NCI-H1105 treated with DMSO at 0.1 percent for 48 hours (cell line): ENCODE measurements at regions not wholly inside any gene's neighbourhood (a gene's known extent, or its start where the extent isn't known, plus 50 kb on each side); places are given as distances from the start of the nearest gene placed in this dataset.
"Not testable (repeated sequence)": the region's sequence is repeated elsewhere in the genome, so short reads cannot be mapped to it uniquely, and the experiment has no call there.

ENCODE experiments used
- DNase-seq: peaks from one replicate; lab custom pipeline; 2025; lab: John Stamatoyannopoulos, UW

GRCh38 chr6:78231002-78231401 lies 578.2 kb downstream of the MEI4 start:
- no peak for DNase-seq

- peak; percentile 29 for DNase-seq
These were observed 590.7 kb downstream of the MEI4 start for GRCh38 chr6:78243519-78243918.

DNA sequence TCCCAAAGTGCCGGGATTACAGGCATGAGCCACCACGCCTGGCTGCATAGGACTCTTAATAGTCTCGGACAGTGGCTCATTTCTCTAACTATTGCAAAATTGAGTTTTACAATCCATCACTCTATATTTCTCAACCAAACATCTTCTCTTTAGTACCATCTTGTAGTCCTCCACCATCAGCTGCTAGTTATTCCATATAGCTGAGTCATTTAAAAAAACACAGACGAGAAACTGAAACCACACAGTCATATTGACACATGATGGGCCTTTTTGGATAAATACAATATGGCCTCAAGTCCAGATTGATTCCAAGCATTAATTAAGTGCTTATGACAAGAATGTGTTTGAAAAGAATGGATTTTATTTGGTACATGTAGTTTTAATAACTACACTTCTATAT lies 599.1 kb downstream of the MEI4 start:
- no peak for DNase-seq

GRCh38 chr6:78253618-78254017 lies 600.8 kb downstream of the MEI4 start:
- DNase-seq, result no peak

- DNase-seq, result no peak
These were observed 607.1 kb downstream of the MEI4 start for GRCh38 chr6:78259935-78260334.

DNA sequence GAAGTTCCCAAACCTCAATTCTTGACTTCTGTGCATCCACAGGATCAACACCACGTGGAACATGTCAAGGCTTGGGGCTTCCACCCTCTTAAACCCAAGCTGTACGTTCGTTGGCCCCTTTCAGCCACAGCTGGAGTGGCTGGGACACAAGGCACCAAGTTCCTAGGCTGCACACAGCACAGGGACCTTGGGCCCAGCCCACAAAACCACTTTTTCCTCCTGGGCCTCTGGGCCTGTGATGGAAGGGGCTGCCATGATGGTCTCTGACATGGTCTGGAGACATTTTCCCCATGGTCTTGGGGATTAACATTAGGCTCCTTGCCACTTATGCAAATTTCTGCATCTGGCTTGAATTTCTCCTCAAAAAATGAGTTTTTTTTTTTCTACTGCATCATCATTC lies 606.9 kb upstream of the IRAK1BP1 start:
- not testable (repeated sequence) for DNase-seq

DNA sequence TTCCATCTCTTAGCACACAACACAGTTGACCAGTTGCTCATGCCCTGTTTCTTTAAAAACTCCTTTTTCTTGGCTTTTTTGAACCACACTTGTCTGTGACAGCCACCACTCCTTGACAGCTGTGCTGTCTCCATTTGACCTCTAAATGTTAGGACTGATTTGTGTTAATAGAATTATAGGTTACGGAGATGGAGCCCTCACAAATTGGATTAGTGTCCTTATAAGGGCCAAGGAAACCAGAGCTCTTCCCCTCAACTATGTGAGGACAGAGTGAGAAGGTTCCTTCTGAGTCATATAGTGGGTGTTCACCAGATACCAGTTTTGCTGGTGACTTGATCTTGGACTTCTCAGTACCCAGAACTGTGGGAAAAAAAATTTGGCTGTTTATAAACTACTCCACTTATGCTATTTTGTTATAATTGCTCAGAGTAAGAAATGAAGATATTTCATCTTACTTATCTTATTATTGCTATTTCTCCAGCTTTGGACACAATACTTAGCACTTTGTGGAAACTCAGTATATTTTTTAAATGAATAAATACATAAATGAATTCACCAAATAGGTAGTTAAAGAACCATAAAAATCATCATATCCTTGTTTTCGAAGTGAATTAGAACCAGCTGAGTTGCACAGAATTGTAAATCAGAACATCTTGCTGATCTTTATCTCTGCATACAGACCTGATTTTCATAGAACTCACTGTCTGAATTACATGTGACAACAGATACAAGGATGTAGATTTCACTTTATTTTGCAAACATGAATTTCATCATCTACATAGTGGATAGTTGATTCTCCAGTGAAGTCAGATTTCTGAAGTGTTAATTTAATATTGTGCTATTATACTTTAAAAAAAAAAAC lies 598.5 kb upstream of the IRAK1BP1 start:
- no peak for DNase-seq

GRCh38 chr6:78300885-78301284 lies 566.5 kb upstream of the IRAK1BP1 start:
- no peak for DNase-seq

DNA sequence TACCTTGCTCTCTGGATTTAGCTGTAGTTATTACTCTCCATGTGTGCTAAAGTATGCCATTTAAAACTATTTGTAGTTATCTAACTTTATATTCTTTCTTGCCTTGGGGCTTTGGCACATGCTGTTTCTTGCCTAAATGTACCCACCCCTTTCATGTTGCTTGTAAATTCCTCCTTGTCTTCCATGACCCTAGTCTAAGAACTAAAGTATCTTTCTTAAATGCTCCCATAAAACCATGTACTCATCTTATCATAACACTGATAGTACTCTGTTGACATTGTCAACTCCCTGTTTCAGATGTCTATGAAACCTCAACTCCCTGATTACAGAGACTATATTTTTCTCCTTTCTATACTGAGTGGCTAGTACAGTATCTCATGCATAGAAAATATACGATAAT lies 564.9 kb upstream of the IRAK1BP1 start:
- no peak for DNase-seq

DNA sequence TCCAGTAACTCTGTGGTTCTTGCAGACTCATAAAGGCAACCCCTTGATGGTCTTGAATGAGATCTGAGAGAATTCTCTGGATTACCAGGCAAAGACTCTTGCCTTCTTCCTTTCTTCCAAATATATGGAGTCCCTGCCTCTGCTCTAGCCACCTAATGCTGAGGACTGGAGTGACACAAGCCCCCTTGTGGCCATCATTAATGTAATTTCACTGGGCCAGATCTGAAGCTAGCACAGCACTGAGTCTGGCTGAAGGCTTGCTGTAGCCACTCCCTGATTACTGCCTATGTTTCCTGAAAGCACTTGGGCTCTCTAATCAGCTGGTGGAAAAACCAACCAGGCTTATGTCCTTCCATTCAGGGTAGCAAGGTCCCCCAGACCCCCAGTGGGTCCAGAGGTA lies 559.3 kb upstream of the IRAK1BP1 start:
- no peak for DNase-seq

DNA sequence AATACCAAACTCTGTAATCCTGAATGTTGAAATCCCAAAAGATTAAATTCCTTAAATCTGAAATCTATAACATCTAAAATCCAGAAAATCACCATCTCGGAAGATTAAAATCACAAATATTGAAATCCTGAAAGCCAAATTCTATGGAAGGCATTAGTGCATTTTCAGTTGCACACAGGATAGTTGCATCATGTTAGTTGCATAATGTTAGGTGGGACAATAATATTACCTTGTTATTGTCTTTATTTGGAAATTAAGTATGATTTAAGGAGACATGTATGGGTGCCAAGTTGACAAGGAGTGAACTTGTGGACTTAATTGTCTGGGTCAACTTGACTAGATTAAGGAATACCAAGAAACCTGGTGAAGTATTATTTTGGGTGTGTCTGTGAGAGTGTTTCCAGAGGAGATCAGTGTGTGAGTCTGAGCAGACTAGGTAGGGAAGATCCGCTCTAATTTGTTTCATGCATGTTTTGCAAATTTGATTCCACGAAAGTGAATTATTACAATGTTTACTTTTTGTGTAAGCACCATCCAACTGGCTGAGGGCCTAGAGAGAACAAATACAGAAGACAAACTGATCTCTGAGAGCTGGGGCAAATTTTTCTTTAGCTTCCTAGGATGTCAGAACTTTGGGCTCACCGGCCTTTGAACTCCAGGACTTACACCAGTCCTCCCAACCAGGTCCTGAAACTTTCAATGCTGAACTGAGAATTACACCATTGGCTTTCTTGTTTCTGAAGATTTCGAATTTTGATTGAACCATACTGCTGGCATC lies 545.1 kb upstream of the IRAK1BP1 start:
- DNase-seq, result no peak

- no peak for DNase-seq
These were observed 543.1 kb upstream of the IRAK1BP1 start for GRCh38 chr6:78324213-78324612.

DNA sequence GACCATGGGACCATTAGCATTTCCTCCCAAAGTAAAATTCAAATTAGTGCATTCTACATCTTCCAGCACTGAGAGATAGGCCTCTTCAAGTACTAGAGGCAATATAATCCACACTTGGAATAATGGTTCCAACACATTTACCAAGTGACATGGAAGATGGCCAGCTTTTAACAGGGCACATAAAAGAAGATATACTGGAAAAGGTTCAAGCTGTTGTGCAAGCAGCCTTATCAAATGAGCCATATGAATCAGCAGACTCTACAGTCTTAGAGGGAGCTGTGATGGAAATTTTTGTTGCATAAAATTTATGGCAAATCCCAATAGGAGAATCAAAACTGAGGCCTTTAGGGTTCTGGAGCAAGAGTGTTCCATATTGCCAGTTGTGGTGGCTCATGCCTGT lies 526.6 kb upstream of the IRAK1BP1 start:
- DNase-seq, result no peak

DNA sequence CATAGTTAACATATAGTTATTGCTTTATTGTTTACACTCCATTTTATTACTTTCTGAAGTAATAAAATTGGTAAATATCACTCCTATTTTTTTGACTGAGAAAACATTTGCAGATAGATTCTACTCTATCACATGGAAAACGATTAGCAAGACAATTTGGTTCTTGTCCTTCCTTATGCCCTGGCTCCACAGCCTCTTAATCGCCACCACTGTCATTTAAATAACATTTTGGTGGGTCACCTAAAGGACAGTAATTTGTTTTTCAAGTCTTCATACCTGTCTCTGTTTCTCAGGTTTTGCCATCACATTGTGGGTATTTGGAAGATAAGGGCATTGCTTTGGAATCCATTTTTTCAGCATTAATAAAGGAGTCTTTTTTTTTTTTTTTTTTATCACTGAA lies 521.5 kb upstream of the IRAK1BP1 start:
- no peak for DNase-seq

DNA sequence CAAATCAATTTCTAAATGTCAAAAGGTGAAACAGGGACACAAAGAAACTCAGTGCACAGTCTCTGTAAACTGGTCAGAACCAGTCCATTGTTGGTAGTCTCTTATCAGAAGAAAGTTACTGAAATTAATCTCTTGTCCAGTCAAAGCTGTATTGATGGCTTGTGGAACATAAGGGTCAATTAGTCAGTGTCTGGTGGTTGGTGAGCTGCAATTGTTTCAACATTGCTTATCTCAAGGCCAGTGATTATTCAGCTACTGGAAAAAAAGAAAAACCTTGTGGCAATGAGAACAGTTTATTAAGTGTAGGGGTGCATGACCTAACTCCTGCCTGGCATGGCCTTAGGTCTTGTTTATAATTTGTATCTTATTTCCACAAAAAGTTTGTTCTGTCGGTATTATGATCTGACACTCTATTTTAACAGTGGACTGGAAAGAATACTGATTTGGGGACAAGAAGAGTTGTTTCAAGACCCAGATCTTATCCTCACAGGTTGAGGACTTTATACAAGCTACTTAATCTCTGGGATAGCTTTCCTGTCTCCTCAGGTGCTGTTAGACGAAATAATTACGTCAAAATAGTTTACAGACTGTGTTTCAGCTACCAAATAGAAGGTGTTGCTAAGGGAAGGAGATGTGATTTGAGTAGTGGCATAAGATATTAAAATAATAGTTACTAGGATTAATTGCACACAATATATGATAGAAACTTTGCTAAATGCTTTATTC lies 520.0 kb upstream of the IRAK1BP1 start:
- no peak for DNase-seq

GRCh38 chr6:78353040-78353439 lies 514.3 kb upstream of the IRAK1BP1 start:
- no peak for DNase-seq

GRCh38 chr6:78363688-78364087 lies 503.7 kb upstream of the IRAK1BP1 start:
- no peak for DNase-seq

DNA sequence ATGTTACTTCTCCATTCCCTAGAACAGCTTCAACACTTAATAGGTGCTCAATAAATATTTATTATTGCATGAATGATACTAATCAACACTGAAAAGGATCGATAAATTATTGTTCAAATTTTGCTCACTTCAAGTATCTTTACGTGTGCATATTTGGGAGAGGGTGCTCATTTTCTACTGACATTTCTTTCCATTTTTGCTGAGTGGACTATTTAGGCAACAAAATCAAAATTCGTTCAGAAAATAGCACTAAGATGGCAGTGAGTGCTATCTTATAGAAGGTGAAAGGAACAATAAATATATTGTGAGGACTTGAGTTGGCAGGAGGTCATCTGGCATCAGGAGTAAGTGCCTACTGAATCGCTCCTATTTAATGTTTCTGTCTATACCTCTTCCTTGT lies 501.9 kb upstream of the IRAK1BP1 start:
- no peak for DNase-seq

DNA sequence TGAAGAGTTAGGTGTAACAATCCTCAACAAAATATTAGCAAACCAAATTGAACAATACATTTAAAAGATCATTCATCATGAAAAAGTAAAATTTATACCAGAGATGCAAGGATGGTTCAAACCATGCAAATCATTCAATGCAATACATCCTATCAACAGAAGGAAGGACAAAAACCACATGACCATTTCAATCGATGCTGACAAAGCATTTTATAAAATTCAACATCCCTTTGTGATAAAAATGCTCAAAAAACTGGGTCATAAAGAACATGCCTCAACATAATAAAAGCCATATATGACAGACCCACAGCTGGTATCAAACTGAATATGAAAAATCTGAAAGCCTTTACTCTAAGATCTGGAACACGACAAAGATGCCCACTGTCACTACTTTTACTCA lies 490.3 kb upstream of the IRAK1BP1 start:
- no peak for DNase-seq

GRCh38 chr6:78379982-78380381 lies 487.4 kb upstream of the IRAK1BP1 start:
- DNase-seq, result no peak

- DNase-seq, result no peak
These were observed 486.8 kb upstream of the IRAK1BP1 start for GRCh38 chr6:78380541-78380940.

GRCh38 chr6:78383968-78384367 lies 483.4 kb upstream of the IRAK1BP1 start:
- no peak for DNase-seq

DNA sequence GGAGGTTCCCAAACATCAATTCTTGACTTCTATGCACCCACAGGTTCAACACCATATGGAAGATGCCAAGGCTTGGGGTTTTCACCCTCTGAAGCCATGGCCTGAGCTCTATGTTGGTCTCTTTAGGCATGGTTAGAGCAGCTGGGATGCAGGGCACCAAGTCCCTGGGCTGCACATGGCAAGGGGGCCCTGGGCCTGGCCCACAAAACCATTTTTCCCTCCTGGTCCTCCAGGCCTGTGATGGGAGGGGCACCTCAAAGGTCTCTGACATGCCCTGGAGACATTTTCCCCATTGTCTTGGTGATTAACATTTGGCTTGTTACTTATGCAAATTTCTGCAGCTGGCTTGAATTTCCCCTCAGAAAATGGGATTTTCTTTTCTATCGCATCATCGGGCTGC lies 480.5 kb upstream of the IRAK1BP1 start:
- not testable (repeated sequence) for DNase-seq
